HT-29 (cell line): ENCODE measurements at regions not wholly inside any gene's neighbourhood (a gene's known extent, or its start where the extent isn't known, plus 50 kb on each side); places are given as distances from the start of the nearest gene placed in this dataset.
"Not testable (repeated sequence)": the region's sequence is repeated elsewhere in the genome, so short reads cannot be mapped to it uniquely, and the experiment has no call there.

ENCODE experiments used
- DNase-seq: peaks from one replicate; pipeline ENCODE4 v3.0.0-alpha.2; 2015; ENCODE audit warnings: low spot score

- DNase-seq = no peak
These were observed 467.6 kb downstream of the NYAP2 start for GRCh38 chr2:225867071-225867470.

- DNase-seq = no peak
These were observed 466.0 kb downstream of the NYAP2 start for GRCh38 chr2:225865468-225865867.

DNA sequence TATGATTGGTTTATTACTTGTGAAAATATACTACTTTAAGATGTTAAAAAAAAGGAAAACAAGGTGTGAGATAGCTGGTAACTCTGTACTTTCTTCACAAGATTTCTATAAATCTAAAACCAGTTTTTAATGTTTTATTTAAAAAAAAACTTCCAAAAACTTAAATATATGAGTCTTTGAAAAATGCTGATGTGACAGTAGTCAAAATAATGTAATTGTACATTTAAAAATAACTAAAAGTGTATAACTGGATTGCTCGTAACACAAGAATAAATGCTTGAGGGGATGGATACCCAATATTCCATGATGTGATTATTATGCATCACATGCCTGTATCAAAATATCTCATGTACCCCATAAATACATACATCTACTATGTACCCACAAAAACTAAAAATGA is 464.9 kb downstream of the NYAP2 start:
- DNase-seq = no peak

- DNase-seq = no peak
These were observed 443.4 kb downstream of the NYAP2 start for GRCh38 chr2:225842939-225843338.

DNA sequence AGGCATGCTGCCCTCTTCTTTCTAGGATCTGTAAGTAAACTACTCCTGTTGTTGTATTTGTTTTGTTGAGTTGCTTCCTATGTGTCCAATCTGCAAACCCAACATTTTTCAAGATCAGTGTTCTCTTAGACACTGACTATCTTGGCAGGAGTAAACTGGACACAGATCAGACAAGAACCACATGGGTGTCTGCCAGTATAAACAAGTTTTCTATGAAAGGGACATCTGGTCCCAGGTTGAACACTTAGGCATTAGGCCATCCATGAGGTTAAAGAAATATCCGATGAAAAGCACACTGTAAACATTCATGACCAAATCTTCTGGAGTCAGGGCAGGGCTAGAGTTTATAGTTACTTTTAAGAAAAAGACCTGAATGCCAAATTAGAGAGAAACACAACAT is 441.8 kb downstream of the NYAP2 start:
- no peak for DNase-seq

GRCh38 chr2:225837328-225837727 is 437.8 kb downstream of the NYAP2 start:
- DNase-seq = no peak

GRCh38 chr2:225824748-225825449 is 425.4 kb downstream of the NYAP2 start:
- no peak for DNase-seq

GRCh38 chr2:225821351-225821750 is 421.8 kb downstream of the NYAP2 start:
- DNase-seq = no peak

- DNase-seq = no peak
These were observed 421.3 kb downstream of the NYAP2 start for GRCh38 chr2:225820826-225821225.

GRCh38 chr2:225814554-225814953 is 415.0 kb downstream of the NYAP2 start:
- DNase-seq = no peak

DNA sequence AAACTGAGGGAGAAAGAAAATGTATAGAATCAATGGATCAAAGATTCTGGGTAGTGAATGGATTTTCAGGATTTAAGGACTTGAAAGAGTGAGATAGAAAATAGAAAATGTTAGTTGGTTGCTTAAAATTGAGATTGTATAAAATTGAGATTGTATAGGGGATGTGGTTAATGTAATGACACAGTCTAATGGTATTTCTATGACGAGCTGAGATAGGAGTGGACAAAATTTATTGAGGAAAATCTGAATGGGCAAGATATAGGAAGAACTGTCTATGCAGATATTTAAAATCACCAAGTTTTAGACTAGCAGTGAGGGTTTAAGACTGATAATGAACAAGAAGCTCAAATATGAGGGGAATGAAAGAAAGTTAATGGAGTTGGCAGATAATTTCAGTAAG is 406.6 kb downstream of the NYAP2 start:
- no peak for DNase-seq

DNA sequence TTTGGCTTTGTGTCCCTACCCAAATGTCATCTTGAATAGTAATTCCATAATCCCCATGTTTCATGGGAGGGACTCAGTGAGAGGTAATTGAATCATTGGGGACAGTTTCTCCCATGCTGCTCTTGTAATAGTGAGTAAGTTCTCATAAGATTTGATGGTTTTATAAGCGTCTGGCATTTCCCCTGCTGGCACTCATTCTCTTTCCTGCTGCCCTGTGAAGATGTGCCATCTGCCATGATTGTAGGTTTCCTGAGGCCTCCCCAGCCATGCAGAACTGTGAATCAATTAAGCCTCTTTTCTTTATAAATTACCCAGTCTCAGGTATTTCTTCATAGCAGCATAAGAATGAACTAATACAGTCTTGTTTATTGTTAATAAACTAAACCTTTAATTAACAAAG is 402.6 kb downstream of the NYAP2 start:
- DNase-seq = not testable (repeated sequence)

- DNase-seq = peak; percentile 13
These were observed 397.9 kb downstream of the NYAP2 start for GRCh38 chr2:225797394-225797793.

DNA sequence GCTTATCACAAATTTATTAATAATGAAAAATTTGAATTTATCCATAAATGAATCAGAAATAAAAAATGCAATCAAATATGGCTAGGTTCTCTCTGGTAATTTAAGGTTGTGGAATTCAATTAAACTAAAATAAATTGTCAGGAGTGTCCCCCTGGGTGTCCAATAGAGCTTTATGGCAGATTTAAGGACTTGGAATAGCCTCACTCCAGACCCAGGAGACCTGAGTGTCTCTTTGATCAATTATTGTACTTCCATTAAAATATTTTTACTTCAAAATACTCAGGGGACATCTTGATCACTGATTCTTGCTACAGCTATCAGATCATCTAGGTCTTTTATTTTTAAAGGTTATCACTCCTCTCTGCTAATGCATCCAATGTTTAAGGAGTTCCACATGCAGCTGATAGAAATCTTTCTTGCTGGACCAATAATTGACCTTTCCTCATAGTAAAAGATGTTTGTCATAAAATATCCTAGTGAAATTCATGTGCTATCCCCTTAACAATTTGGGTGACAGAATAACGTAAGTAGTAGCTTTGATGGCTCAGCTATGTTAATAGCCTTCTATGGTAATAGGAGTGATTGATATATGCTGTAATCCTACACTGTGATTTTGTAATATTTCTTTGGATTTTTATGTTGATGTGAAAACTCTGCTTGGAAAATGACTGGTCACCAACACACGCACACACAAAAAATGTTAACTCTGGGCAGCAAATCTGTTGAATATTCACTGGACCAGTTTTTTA is 395.3 kb downstream of the NYAP2 start:
- no peak for DNase-seq

DNA sequence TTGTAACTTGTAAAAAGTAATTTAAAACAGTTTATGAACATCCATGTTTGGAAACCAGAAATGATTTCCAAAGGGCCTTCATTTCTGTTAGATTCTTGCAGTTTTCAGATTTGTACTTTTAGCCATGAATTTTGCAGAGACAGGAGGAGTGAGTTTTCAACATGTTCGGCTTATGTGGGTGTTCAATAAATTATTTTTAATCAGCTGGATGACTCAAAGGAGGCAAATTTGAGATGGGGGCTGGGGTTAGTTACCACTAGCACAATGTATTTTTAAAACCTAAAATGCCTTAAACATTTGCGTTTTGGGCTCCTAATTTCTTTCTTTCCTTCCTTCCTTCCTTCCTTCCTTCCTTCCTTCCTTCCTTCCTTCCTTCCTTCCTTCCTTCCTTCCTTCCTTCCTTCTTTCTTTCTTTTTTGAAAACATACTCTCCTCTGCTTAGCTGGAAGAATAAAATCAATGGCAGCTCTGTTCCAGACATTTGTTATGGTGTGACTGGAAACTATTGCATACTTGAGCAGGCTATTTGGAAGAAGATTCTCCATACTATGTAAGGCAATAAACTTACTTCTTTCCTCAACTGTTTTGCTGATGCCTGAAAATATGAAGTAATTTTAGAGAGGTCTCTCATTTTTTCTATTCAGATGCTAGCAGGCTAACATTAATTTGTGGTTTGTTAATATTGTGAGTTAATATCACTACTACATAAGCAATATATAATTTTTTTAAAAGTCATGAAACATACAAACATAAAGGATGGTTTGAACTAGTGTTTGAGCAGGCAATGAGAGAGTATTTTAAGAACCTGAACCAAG is 394.4 kb downstream of the NYAP2 start:
- DNase-seq = no peak

DNA sequence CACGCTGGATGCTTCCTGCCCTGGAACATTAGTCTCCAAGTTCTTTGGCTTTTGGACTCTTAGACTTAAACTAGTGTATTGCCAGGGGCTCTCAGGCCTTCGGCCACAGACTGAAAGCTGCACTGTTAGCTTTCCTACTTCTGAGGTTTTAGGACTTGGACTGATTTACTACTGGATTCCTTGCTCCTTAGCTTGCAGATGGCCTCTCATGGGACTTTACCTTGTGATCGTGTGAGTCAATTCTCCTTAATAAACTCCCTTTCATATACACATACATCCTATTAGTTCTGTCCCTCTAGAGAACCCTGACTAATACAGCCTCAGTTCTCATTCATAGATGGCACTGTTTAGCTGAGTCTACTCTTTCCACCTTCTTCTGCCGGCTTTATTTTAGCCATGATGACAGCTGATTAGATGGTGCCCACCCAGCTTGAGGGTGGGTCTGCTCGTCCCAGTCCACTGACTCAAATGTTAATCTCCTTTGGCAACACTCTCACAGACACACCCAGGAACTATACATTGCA is 389.1 kb downstream of the NYAP2 start:
- no peak for DNase-seq

DNA sequence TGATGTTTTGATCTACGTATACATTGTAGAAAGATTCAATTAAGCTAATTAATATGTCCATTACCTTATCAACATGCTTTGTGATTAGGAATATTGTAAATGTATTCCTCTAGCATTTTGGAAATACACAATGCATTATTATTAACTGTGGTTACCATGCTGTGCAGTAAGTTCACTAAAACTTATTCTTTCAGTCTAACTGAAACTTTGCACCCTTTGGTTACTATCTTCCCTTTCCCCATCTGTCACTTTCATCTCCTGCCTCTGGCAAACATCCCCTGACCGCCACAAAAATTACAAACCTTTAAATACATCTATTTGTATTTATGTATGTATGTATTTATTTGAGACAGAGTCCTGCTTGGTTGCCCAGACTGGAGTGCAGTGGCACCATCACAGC is 388.0 kb downstream of the NYAP2 start:
- DNase-seq = no peak

DNA sequence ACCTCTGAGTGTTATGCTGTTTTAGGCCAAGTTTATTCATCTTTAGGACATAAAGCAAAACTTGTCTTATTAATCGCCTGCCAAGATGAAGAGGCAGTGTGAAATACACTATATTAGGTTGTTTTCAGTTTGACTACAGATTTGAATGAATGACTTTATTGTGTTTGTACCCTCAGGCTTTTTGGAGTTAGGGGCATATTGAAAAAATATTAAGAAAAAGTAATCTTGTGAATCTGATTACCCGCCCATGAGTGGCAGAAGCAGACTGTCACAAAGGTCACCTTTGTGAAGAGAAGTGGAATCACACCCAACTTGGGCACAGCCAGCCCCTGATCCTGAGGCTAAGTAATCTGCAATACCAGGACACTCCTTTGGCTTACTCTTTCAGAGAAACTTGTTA is 382.5 kb downstream of the NYAP2 start:
- DNase-seq = no peak

GRCh38 chr2:225781145-225781544 is 381.6 kb downstream of the NYAP2 start:
- DNase-seq = no peak

- DNase-seq = no peak
These were observed 380.3 kb downstream of the NYAP2 start for GRCh38 chr2:225779829-225780228.

DNA sequence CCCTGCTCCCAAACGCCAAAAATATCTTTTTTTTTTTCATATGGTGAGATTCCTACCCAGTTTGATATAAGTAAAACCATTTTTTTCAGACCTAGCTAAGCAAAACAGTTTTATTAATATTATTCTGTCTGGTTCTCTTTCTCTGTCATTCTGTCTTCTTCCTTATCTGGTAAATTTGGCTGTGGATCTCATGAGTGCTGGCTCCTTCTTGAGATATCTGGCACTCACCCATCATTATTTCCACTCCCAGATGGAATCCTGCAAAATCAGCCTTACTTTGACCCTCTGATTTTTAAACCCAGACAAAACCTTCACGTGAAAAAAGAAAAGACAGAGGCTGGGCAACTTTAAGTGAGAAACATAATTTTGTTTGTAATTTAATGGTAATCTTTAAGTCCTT is 373.6 kb downstream of the NYAP2 start:
- DNase-seq = no peak

DNA sequence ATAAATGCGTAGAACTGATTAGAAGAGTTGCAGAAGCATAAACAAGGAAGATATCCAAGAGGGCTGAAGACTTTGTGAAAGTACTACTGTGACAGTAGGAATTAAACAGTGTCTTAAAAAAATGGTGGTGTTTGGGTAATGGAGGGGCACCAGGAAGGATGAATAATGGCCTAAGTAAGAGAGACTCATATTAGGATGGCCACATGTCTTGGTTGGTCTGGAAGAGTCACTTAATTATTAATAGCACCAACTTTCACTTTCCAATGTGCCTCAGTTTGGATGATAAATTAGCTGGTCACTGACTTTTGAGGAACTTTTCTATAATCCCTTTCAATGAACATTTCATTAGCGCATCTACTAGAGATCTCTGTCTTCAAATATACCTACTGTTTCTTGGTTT is 372.2 kb downstream of the NYAP2 start:
- no peak for DNase-seq
